ENCODE measurements at regions not wholly inside any gene's neighbourhood (a gene's known extent, or its start where the extent isn't known, plus 50 kb on each side); places are given as distances from the start of the nearest gene placed in this dataset.

GRCh38 chr12:46965880-46966279 lies 113.5 kb upstream of the PCED1B start:
- Histone ChIP-seq H3K4me3 (replicated peaks in 1 of 3; ENCODE audit: insufficient read depth in 1 of 3, low read depth in 2 of 3, low read length in 3 of 3) (no peak overlapping the region), H4K20me1 (ENCODE audit: insufficient read depth, low read length) (no peaks in the 10 kb centered on the region), H3K9ac (ENCODE audit: insufficient read depth, low read depth, low read length) (no peak overlapping the region), H2AFZ (ENCODE audit: low read length) (no peak overlapping the region), H3K4me2 (ENCODE audit: low read depth, low read length) (no peak overlapping the region), H3K36me3 (replicated peaks in 1 of 2; ENCODE audit: control insufficient read depth in 1 of 2, insufficient read depth in 2 of 2, low read length in 2 of 2) (no peaks in the 10 kb centered on the region), H3K27ac (ENCODE audit: extremely low read length, insufficient read depth, low read length) (no peak overlapping the region), H3K27me3 (ENCODE audit: control insufficient read depth in 1 of 2, insufficient read depth in 2 of 2, low read length in 2 of 2) (no peaks in the 10 kb centered on the region), H3K79me2 (ENCODE audit: insufficient read depth, low read length) (no peaks in the 10 kb centered on the region), H3K4me1 (ENCODE audit: insufficient read depth, low read length) (no peaks in the 10 kb centered on the region), H3K9me3 (ENCODE audit: low read length) (no peaks in the 10 kb centered on the region)
- in situ Hi-C loops (cut with HindIII; ENCODE audit: extremely low pct_ligation_motif_present, low pct_unique_long_range_greater_than_20kb), result no loop called here
- ATAC-seq, result no peak
- DNase-seq (ENCODE audit: low spot score), result no peak
- FAIRE-seq, result no peak
- 80% methylated on average over 1 of the region's 4 CpGs for WGBS (ENCODE audit: low lambda C conversion rate)
- intact Hi-C loops (cut with micrococcal nuclease; ENCODE audit: unreplicated experiment), result no loop called here
- ChIA-PET CTCF (ENCODE audit: low intra/inter-chr PET ratio, low total read pairs) (no interaction called here), POLR2A (no interaction called here)
- BruUV-seq (replicated peaks), result no TSS peak
- no peak for TF ChIP-seq ZNF839 (CRISPR knock-in tag; IDR thresholded peaks at IDR 0.05; ENCODE audit: borderline replicate concordance)
- no peak for TF ChIP-seq ATF7 (IDR thresholded peaks at IDR 0.05)
- no peak for TF ChIP-seq ATF7 (CRISPR knock-in tag; IDR thresholded peaks at IDR 0.05)
- TF ChIP-seq, protein P1, sequence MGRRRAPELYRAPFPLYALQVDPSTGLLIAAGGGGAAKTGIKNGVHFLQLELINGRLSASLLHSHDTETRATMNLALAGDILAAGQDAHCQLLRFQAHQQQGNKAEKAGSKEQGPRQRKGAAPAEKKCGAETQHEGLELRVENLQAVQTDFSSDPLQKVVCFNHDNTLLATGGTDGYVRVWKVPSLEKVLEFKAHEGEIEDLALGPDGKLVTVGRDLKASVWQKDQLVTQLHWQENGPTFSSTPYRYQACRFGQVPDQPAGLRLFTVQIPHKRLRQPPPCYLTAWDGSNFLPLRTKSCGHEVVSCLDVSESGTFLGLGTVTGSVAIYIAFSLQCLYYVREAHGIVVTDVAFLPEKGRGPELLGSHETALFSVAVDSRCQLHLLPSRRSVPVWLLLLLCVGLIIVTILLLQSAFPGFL (CRISPR knock-in tag; IDR thresholded peaks at IDR 0.05), result no peak
- TF ChIP-seq, protein P2, sequence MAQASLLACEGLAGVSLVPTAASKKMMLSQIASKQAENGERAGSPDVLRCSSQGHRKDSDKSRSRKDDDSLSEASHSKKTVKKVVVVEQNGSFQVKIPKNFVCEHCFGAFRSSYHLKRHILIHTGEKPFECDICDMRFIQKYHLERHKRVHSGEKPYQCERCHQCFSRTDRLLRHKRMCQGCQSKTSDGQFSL (CRISPR knock-in tag; IDR thresholded peaks at IDR 0.05), result no peak
- no peak for TF ChIP-seq HOMEZ (CRISPR knock-in tag; IDR thresholded peaks at IDR 0.05; ENCODE audit: low read depth)
- TF ChIP-seq FOXP4 (CRISPR knock-in tag; IDR thresholded peaks at IDR 0.05), result no peak
- no peak for TF ChIP-seq ZMYM4 (CRISPR knock-in tag; IDR thresholded peaks at IDR 0.05)
- TF ChIP-seq ZNF83 (CRISPR knock-in tag; IDR thresholded peaks at IDR 0.05; ENCODE audit: borderline replicate concordance), result no peak
- TF ChIP-seq ZNF780A (CRISPR knock-in tag; IDR thresholded peaks at IDR 0.05), result no peak
- TF ChIP-seq MIER2 (CRISPR knock-in tag; IDR thresholded peaks at IDR 0.05), result no peak
- TF ChIP-seq ONECUT2 (CRISPR knock-in tag; IDR thresholded peaks at IDR 0.05), result no peak
- TF ChIP-seq ZNF75D (CRISPR knock-in tag; IDR thresholded peaks at IDR 0.05; ENCODE audit: borderline replicate concordance), result no peak
- TF ChIP-seq, protein P3, sequence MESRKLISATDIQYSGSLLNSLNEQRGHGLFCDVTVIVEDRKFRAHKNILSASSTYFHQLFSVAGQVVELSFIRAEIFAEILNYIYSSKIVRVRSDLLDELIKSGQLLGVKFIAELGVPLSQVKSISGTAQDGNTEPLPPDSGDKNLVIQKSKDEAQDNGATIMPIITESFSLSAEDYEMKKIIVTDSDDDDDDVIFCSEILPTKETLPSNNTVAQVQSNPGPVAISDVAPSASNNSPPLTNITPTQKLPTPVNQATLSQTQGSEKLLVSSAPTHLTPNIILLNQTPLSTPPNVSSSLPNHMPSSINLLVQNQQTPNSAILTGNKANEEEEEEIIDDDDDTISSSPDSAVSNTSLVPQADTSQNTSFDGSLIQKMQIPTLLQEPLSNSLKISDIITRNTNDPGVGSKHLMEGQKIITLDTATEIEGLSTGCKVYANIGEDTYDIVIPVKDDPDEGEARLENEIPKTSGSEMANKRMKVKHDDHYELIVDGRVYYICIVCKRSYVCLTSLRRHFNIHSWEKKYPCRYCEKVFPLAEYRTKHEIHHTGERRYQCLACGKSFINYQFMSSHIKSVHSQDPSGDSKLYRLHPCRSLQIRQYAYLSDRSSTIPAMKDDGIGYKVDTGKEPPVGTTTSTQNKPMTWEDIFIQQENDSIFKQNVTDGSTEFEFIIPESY (CRISPR knock-in tag; IDR thresholded peaks at IDR 0.05), result no peak
- no peak for TF ChIP-seq ZNF329 (CRISPR knock-in tag; IDR thresholded peaks at IDR 0.05; ENCODE audit: low read depth)
- TF ChIP-seq DR1 (CRISPR knock-in tag; IDR thresholded peaks at IDR 0.05), result no peak
- TF ChIP-seq ARNT (IDR thresholded peaks at IDR 0.05), result no peak
- TF ChIP-seq, protein P4, sequence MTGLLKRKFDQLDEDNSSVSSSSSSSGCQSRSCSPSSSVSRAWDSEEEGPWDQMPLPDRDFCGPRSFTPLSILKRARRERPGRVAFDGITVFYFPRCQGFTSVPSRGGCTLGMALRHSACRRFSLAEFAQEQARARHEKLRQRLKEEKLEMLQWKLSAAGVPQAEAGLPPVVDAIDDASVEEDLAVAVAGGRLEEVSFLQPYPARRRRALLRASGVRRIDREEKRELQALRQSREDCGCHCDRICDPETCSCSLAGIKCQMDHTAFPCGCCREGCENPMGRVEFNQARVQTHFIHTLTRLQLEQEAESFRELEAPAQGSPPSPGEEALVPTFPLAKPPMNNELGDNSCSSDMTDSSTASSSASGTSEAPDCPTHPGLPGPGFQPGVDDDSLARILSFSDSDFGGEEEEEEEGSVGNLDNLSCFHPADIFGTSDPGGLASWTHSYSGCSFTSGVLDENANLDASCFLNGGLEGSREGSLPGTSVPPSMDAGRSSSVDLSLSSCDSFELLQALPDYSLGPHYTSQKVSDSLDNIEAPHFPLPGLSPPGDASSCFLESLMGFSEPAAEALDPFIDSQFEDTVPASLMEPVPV (CRISPR knock-in tag; IDR thresholded peaks at IDR 0.05), result no peak

Measured in HepG2 (cell line).